ENCODE measurements at regions not wholly inside any gene's neighbourhood (a gene's known extent, or its start where the extent isn't known, plus 50 kb on each side); places are given as distances from the start of the nearest gene placed in this dataset.

- Mint-ChIP-seq H3K4me1 (ENCODE audit: unreplicated experiment) (no peaks in the 10 kb centered on the region), H3K36me3 (ENCODE audit: unreplicated experiment) (no peaks in the 10 kb centered on the region), H3K4me3 (ENCODE audit: unreplicated experiment) (no peak overlapping the region), H3K27ac (ENCODE audit: unreplicated experiment) (no peak overlapping the region), H3K27me3 (ENCODE audit: unreplicated experiment) (no peaks in the 10 kb centered on the region), H3K9me3 (ENCODE audit: unreplicated experiment) (no peaks in the 10 kb centered on the region)
- no peak for TF ChIP-seq CTCF (IDR thresholded peaks at IDR 0.05)
- peak; percentile 23 for DNase-seq (ENCODE audit: extremely low spot score, unreplicated experiment)
These were observed 317.2 kb downstream of the TSN start for GRCh38 chr2:122072666-122073065.

GRCh38 chr2:122074201-122074600 lies 318.8 kb downstream of the TSN start:
- Mint-ChIP-seq H3K27me3 (ENCODE audit: unreplicated experiment) (no peaks in the 10 kb centered on the region), H3K27ac (ENCODE audit: unreplicated experiment) (no peak overlapping the region), H3K4me3 (ENCODE audit: unreplicated experiment) (no peak overlapping the region), H3K4me1 (ENCODE audit: unreplicated experiment) (no peaks in the 10 kb centered on the region), H3K36me3 (ENCODE audit: unreplicated experiment) (no peaks in the 10 kb centered on the region), H3K9me3 (ENCODE audit: unreplicated experiment) (no peaks in the 10 kb centered on the region)
- peak; percentile 75 for DNase-seq (ENCODE audit: extremely low spot score, unreplicated experiment)
- TF ChIP-seq CTCF (IDR thresholded peaks at IDR 0.05) = no peak

GRCh38 chr2:122075381-122075780 lies 319.9 kb downstream of the TSN start:
- Mint-ChIP-seq H3K36me3 (ENCODE audit: unreplicated experiment) (no peaks in the 10 kb centered on the region), H3K4me1 (ENCODE audit: unreplicated experiment) (no peaks in the 10 kb centered on the region), H3K4me3 (ENCODE audit: unreplicated experiment) (no peak overlapping the region), H3K27me3 (ENCODE audit: unreplicated experiment) (peaks cover 2% of the 10 kb centered on the region), H3K27ac (ENCODE audit: unreplicated experiment) (no peak overlapping the region), H3K9me3 (ENCODE audit: unreplicated experiment) (no peaks in the 10 kb centered on the region)
- TF ChIP-seq CTCF (IDR thresholded peaks at IDR 0.05) = no peak
- no peak for DNase-seq (ENCODE audit: extremely low spot score, unreplicated experiment)

- H3K4me3 Mint-ChIP-seq (ENCODE audit: unreplicated experiment) = no peak overlapping the region
- no peaks in the 10 kb centered on the region for H3K9me3 Mint-ChIP-seq (ENCODE audit: unreplicated experiment)
- TF ChIP-seq CTCF (IDR thresholded peaks at IDR 0.05) = no peak
- H3K4me1 Mint-ChIP-seq (ENCODE audit: unreplicated experiment) = no peaks in the 10 kb centered on the region
- no peak overlapping the region for H3K27ac Mint-ChIP-seq (ENCODE audit: unreplicated experiment)
- peak; percentile 42 for DNase-seq (ENCODE audit: extremely low spot score, unreplicated experiment)
- H3K27me3 Mint-ChIP-seq (ENCODE audit: unreplicated experiment) = peaks cover 3% of the 10 kb centered on the region
- no peaks in the 10 kb centered on the region for H3K36me3 Mint-ChIP-seq (ENCODE audit: unreplicated experiment)
These were observed 321.7 kb downstream of the TSN start for GRCh38 chr2:122077114-122077513.

GRCh38 chr2:122077771-122078170 lies 322.3 kb downstream of the TSN start:
- H3K4me1 Mint-ChIP-seq (ENCODE audit: unreplicated experiment) = no peaks in the 10 kb centered on the region
- peak; percentile 57 for DNase-seq (ENCODE audit: extremely low spot score, unreplicated experiment)
- no peak overlapping the region for H3K27ac Mint-ChIP-seq (ENCODE audit: unreplicated experiment)
- H3K36me3 Mint-ChIP-seq (ENCODE audit: unreplicated experiment) = no peaks in the 10 kb centered on the region
- H3K4me3 Mint-ChIP-seq (ENCODE audit: unreplicated experiment) = no peak overlapping the region
- no peak for TF ChIP-seq CTCF (IDR thresholded peaks at IDR 0.05)
- H3K27me3 Mint-ChIP-seq (ENCODE audit: unreplicated experiment) = peaks cover 3% of the 10 kb centered on the region
- H3K9me3 Mint-ChIP-seq (ENCODE audit: unreplicated experiment) = no peaks in the 10 kb centered on the region

Measured in osteocyte (in vitro differentiated cells).